ENCODE measurements at regions not wholly inside any gene's neighbourhood (a gene's known extent, or its start where the extent isn't known, plus 50 kb on each side); places are given as distances from the start of the nearest gene placed in this dataset.

GRCh38 chr18:64886995-64887394 is 738.1 kb upstream of the LINC00305 start:
- no peak for TF ChIP-seq CTCF (IDR thresholded peaks at IDR 0.05; ENCODE audit: borderline replicate concordance, insufficient read depth, low read depth, low read length)

GRCh38 chr18:64882896-64883295 is 734.0 kb upstream of the LINC00305 start:
- no peak for TF ChIP-seq CTCF (IDR thresholded peaks at IDR 0.05; ENCODE audit: borderline replicate concordance, insufficient read depth, low read depth, low read length)
- H3K4me3 ChIP-seq (ENCODE audit: low read depth, low read length), result no peak overlapping the region

More at GRCh38 chr18:64886995-64887394, 738.1 kb upstream of the LINC00305 start:
- no peak overlapping the region for H3K4me3 ChIP-seq (ENCODE audit: low read depth, low read length)

GRCh38 chr18:64876833-64877232 is 727.9 kb upstream of the LINC00305 start:
- no peak for TF ChIP-seq CTCF (IDR thresholded peaks at IDR 0.05; ENCODE audit: borderline replicate concordance, insufficient read depth, low read depth, low read length)
- H3K4me3 ChIP-seq (ENCODE audit: low read depth, low read length), result no peak overlapping the region

GRCh38 chr18:64872710-64873458 is 724.0 kb upstream of the LINC00305 start:
- no peak for TF ChIP-seq CTCF (IDR thresholded peaks at IDR 0.05; ENCODE audit: borderline replicate concordance, insufficient read depth, low read depth, low read length)
- H3K4me3 ChIP-seq (ENCODE audit: low read depth, low read length), result no peak overlapping the region

GRCh38 chr18:64854112-64854511 is 705.2 kb upstream of the LINC00305 start:
- TF ChIP-seq CTCF (IDR thresholded peaks at IDR 0.05; ENCODE audit: borderline replicate concordance, insufficient read depth, low read depth, low read length), result no peak
- no peak overlapping the region for H3K4me3 ChIP-seq (ENCODE audit: low read depth, low read length)

- TF ChIP-seq CTCF (IDR thresholded peaks at IDR 0.05; ENCODE audit: borderline replicate concordance, insufficient read depth, low read depth, low read length), result no peak
- no peak overlapping the region for H3K4me3 ChIP-seq (ENCODE audit: low read depth, low read length)
These were observed 703.4 kb upstream of the LINC00305 start for GRCh38 chr18:64852281-64852680.

GRCh38 chr18:64851726-64852125 is 702.8 kb upstream of the LINC00305 start:
- TF ChIP-seq CTCF (IDR thresholded peaks at IDR 0.05; ENCODE audit: borderline replicate concordance, insufficient read depth, low read depth, low read length), result no peak
- H3K4me3 ChIP-seq (ENCODE audit: low read depth, low read length), result no peak overlapping the region

All from GM12875 (cell line).